ENCODE measurements at regions not wholly inside any gene's neighbourhood (a gene's known extent, or its start where the extent isn't known, plus 50 kb on each side); places are given as distances from the start of the nearest gene placed in this dataset.

DNA sequence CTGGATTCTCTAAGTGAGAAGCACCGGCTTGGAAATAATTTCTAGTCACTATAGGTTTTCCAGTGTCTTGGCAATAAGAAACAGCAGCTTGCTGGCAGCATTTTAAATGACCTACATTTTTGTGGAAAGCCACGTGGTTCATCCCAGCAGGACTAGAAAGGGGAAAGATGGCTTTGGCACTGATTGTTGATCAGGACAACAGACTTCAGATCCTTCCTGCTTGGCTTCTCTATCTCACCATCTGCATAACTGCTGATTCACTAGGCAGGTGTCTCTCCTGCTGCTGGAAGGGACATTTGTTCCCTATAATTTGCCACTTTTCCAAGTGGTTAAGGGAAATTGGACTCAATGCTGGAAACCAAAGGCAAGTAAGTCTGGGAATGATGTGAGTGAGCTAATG, 131.0 kb downstream of the TTC8 start:
- Histone ChIP-seq H3K27ac (no peak overlapping the region), H3K27me3 (replicated peaks in 1 of 7) (peaks cover 0 to 17% (median 0%) of the 10 kb centered on the region in 7 donors), H3K9me3 (peaks cover 0 to 37% (median 32%) of the 10 kb centered on the region in 8 donors), H3K4me3 (no peak overlapping the region), H3K4me1 (no peaks in the 10 kb centered on the region), H3K36me3 (no peaks in the 10 kb centered on the region)
- DNase-seq, result no peak
- no peak for TF ChIP-seq POLR2AphosphoS5 (IDR thresholded peaks at IDR 0.05)
- no peak for TF ChIP-seq POLR2A (IDR thresholded peaks at IDR 0.05)
- TF ChIP-seq, protein P1, sequence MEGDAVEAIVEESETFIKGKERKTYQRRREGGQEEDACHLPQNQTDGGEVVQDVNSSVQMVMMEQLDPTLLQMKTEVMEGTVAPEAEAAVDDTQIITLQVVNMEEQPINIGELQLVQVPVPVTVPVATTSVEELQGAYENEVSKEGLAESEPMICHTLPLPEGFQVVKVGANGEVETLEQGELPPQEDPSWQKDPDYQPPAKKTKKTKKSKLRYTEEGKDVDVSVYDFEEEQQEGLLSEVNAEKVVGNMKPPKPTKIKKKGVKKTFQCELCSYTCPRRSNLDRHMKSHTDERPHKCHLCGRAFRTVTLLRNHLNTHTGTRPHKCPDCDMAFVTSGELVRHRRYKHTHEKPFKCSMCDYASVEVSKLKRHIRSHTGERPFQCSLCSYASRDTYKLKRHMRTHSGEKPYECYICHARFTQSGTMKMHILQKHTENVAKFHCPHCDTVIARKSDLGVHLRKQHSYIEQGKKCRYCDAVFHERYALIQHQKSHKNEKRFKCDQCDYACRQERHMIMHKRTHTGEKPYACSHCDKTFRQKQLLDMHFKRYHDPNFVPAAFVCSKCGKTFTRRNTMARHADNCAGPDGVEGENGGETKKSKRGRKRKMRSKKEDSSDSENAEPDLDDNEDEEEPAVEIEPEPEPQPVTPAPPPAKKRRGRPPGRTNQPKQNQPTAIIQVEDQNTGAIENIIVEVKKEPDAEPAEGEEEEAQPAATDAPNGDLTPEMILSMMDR (IDR thresholded peaks at IDR 0.05 in 8 of 11, conservative IDR thresholded peaks at IDR 0.05 in 3 of 11), result no peak
- intact Hi-C loops (cut with DNase I; ENCODE audit: low total_unique reads), result no loop called here
- 47 to 74% (median 51%) methylated on average over 2 of the region's 2 CpGs for WGBS, 5 donors

GRCh38 chr14:88960496-88960895, 136.0 kb downstream of the TTC8 start:
- no peak for TF ChIP-seq POLR2AphosphoS5 (IDR thresholded peaks at IDR 0.05)
- no peak for TF ChIP-seq POLR2A (IDR thresholded peaks at IDR 0.05)
- TF ChIP-seq, protein P1 (IDR thresholded peaks at IDR 0.05 in 8 of 11, conservative IDR thresholded peaks at IDR 0.05 in 3 of 11), result no peak
- no peak overlapping the region for H3K4me3 ChIP-seq
- 64 to 80% (median 73%) methylated on average over 5 of the region's 5 CpGs for WGBS, 5 donors
- no peaks in the 10 kb centered on the region for H3K9me3 ChIP-seq
- H3K4me1 ChIP-seq, result no peaks in the 10 kb centered on the region
- intact Hi-C loops (cut with DNase I; ENCODE audit: low total_unique reads), result no loop called here
- peaks cover 0 to 22% (median 0%) of the 10 kb centered on the region in 7 donors for H3K27me3 ChIP-seq (replicated peaks in 1 of 7)
- DNase-seq, result no peak
- no peaks in the 10 kb centered on the region for H3K36me3 ChIP-seq
- no peak overlapping the region for H3K27ac ChIP-seq

DNA sequence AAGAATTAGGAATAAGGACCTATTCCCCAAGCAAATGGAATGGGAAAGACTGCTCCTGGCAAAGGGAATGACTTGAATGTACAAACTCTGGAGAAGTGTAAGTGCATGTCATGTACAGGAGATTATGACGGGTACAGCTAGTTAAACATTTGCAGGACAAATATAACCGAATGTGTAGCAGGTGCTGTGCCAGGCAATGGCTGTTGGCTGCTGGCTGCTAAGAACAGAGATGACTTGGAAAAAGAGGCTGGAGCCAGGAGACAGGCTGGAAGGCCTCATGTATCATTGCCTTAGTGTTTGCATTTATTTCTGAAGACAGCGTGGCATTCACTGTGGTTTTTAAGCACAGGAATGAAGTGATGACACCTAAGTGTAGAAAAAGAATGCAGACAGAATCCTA, 136.8 kb downstream of the TTC8 start:
- H3K4me1 ChIP-seq, result no peaks in the 10 kb centered on the region
- intact Hi-C loops (cut with DNase I; ENCODE audit: low total_unique reads), result no loop called here
- WGBS, 5 donors, result 86 to 94% (median 91%) methylated on average over 3 of the region's 3 CpGs
- H3K4me3 ChIP-seq, result no peak overlapping the region
- no peaks in the 10 kb centered on the region for H3K9me3 ChIP-seq
- peaks cover 0 to 22% (median 0%) of the 10 kb centered on the region in 7 donors for H3K27me3 ChIP-seq (replicated peaks in 1 of 7)
- no peak overlapping the region for H3K27ac ChIP-seq
- TF ChIP-seq POLR2A (IDR thresholded peaks at IDR 0.05) (no peak), POLR2AphosphoS5 (IDR thresholded peaks at IDR 0.05) (no peak)
- TF ChIP-seq, protein P1 (IDR thresholded peaks at IDR 0.05 in 8 of 11, conservative IDR thresholded peaks at IDR 0.05 in 3 of 11), result no peak
- H3K36me3 ChIP-seq, result no peaks in the 10 kb centered on the region
- no peak for DNase-seq

DNA sequence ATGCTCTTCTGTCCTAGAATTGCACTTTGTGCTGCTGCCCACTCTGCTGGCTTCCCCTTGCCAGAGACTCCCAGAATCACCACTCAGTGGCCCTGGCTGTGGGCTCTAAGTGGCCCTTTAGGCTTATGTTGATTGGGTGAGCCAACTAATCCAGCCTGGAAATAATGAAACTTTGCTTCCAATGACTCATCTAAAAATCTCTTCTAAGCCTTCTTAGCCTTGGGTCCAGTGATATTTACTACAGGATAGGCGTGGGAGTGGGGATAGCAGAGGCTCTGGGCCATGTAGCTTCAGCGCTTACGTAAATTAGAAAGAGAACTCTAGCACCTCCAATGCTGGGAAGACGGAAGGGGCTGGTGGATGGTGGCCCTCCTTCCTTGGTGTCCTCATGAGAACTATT, 137.9 kb downstream of the TTC8 start:
- TF ChIP-seq POLR2AphosphoS5 (IDR thresholded peaks at IDR 0.05) (no peak), POLR2A (IDR thresholded peaks at IDR 0.05) (no peak)
- TF ChIP-seq, protein P1 (IDR thresholded peaks at IDR 0.05 in 8 of 11, conservative IDR thresholded peaks at IDR 0.05 in 3 of 11), result no peak
- intact Hi-C loops (cut with DNase I; ENCODE audit: low total_unique reads), result no loop called here

More for the DNA sequence above, 137.9 kb downstream of the TTC8 start:
- WGBS, 5 donors, result 67 to 89% (median 82%) methylated on average over 4 of the region's 4 CpGs
- no peaks in the 10 kb centered on the region for H3K9me3 ChIP-seq
- no peaks in the 10 kb centered on the region for H3K36me3 ChIP-seq
- H3K4me1 ChIP-seq, result no peaks in the 10 kb centered on the region
- no peak overlapping the region for H3K27ac ChIP-seq
- DNase-seq, result no peak
- peaks cover 0 to 18% (median 0%) of the 10 kb centered on the region in 7 donors for H3K27me3 ChIP-seq (replicated peaks in 1 of 7)
- no peak overlapping the region for H3K4me3 ChIP-seq
